COLO668 (cell line): ENCODE measurements at regions not wholly inside any gene's neighbourhood (a gene's known extent, or its start where the extent isn't known, plus 50 kb on each side); places are given as distances from the start of the nearest gene placed in this dataset.
"Not testable (repeated sequence)": the region's sequence is repeated elsewhere in the genome, so short reads cannot be mapped to it uniquely, and the experiment has no call there.

Experiments
- DNase-seq: peaks from one replicate; lab custom pipeline; 2025; ENCODE audit not compliant: unreplicated experiment; lab: John Stamatoyannopoulos, UW

- no peak for DNase-seq
These were observed 205.6 kb upstream of the PROK2 start for GRCh38 chr3:71990545-71990944.

GRCh38 chr3:71989165-71989564, 204.2 kb upstream of the PROK2 start:
- no peak for DNase-seq

- no peak for DNase-seq
These were observed 202.9 kb upstream of the PROK2 start for GRCh38 chr3:71987828-71988227.

- no peak for DNase-seq
These were observed 202.3 kb upstream of the PROK2 start for GRCh38 chr3:71987089-71987735.

GRCh38 chr3:71986606-71987005, 201.7 kb upstream of the PROK2 start:
- DNase-seq: no peak

- no peak for DNase-seq
These were observed 200.1 kb upstream of the PROK2 start for GRCh38 chr3:71984843-71985613.

GRCh38 chr3:71983694-71984093, 198.7 kb upstream of the PROK2 start:
- no peak for DNase-seq

GRCh38 chr3:71982506-71983258, 197.7 kb upstream of the PROK2 start:
- DNase-seq: not testable (repeated sequence)

GRCh38 chr3:71979175-71979574, 194.2 kb upstream of the PROK2 start:
- DNase-seq: no peak

GRCh38 chr3:71978150-71978721, 193.3 kb upstream of the PROK2 start:
- no peak for DNase-seq

- DNase-seq: no peak
These were observed 192.6 kb upstream of the PROK2 start for GRCh38 chr3:71977525-71977924.

GRCh38 chr3:71975573-71975972, 190.6 kb upstream of the PROK2 start:
- no peak for DNase-seq

- no peak for DNase-seq
These were observed 189.8 kb upstream of the PROK2 start for GRCh38 chr3:71974786-71975185.

GRCh38 chr3:71973274-71974030, 188.5 kb upstream of the PROK2 start:
- peak; percentile 68 for DNase-seq

GRCh38 chr3:71972031-71972430, 187.1 kb upstream of the PROK2 start:
- no peak for DNase-seq

GRCh38 chr3:71968544-71968943, 183.6 kb upstream of the PROK2 start:
- no peak for DNase-seq

- no peak for DNase-seq
These were observed 181.2 kb upstream of the PROK2 start for GRCh38 chr3:71966185-71966584.

- no peak for DNase-seq
These were observed 179.2 kb upstream of the PROK2 start for GRCh38 chr3:71964170-71964569.

GRCh38 chr3:71962561-71963240, 177.8 kb upstream of the PROK2 start:
- no peak for DNase-seq

GRCh38 chr3:71961891-71962290, 176.9 kb upstream of the PROK2 start:
- DNase-seq: no peak
